ENCODE measurements at regions not wholly inside any gene's neighbourhood (a gene's known extent, or its start where the extent isn't known, plus 50 kb on each side); places are given as distances from the start of the nearest gene placed in this dataset.

GRCh38 chr3:194031349-194031748 is 104.6 kb upstream of the HES1 start:
- TF ChIP-seq CTCF (IDR thresholded peaks at IDR 0.05; ENCODE audit: borderline replicate concordance, extremely low read depth, low read length, poor library complexity, severe bottlenecking) (no peak), EZH2 (IDR thresholded peaks at IDR 0.05; ENCODE audit: borderline replicate concordance, low read depth, low read length, severe bottlenecking) (no peak)
